Hepatocyte (in vitro differentiated cells): ENCODE measurements at regions not wholly inside any gene's neighbourhood (a gene's known extent, or its start where the extent isn't known, plus 50 kb on each side); places are given as distances from the start of the nearest gene placed in this dataset.

Source experiments
- DNase-seq: peaks from one replicate; pipeline ENCODE4 v3.0.0-alpha.2; 2016; ENCODE audit warnings: low spot score
- H2AFZ ChIP-seq: fragments of 200-600 bp; sonication (generic); 2 replicates; pipeline ENCODE4 v1.6.0; 2016; ENCODE audit warnings: antibody characterized with exemption, mild to moderate bottlenecking
- H3K27ac ChIP-seq: fragments of 200-600 bp; sonication (generic); 2 replicates; pipeline ENCODE4 v1.5.1; 2016; ENCODE audit warnings: mild to moderate bottlenecking
- H3K27me3 ChIP-seq: fragments of 200-600 bp; sonication (generic); 2 replicates; pipeline ENCODE4 v1.6.1; 2016
- H3K36me3 ChIP-seq: fragments of 200-600 bp; sonication (generic); replicated peaks from 2 replicates; pipeline ENCODE4 v1.5.1; 2016; ENCODE audit warnings: low read depth; ENCODE audit not compliant: insufficient read depth
- H3K4me1 ChIP-seq: fragments of 200-600 bp; sonication (generic); 2 replicates; pipeline ENCODE4 v1.5.1; 2016; ENCODE audit warnings: mild to moderate bottlenecking, moderate library complexity; ENCODE audit not compliant: insufficient read depth
- H3K4me2 ChIP-seq: fragments of 200-600 bp; sonication (generic); 2 replicates; pipeline ENCODE4 v1.6.0; 2016
- H3K4me3 ChIP-seq: fragments of 200-600 bp; sonication (generic); 2 replicates; pipeline ENCODE4 v1.5.1; 2016; ENCODE audit warnings: mild to moderate bottlenecking
- H3K79me2 ChIP-seq: fragments of 200-600 bp; sonication (generic); 2 replicates; pipeline ENCODE4 v1.6.0; 2017; ENCODE audit warnings: mild to moderate bottlenecking
- H3K9me2 ChIP-seq: fragments of 200-600 bp; sonication (generic); replicated peaks from 2 replicates; pipeline ENCODE4 v1.6.0; 2017; ENCODE audit warnings: mild to moderate bottlenecking; ENCODE audit not compliant: insufficient read depth
- H3K9me3 ChIP-seq: fragments of 200-600 bp; sonication (generic); 2 replicates; pipeline ENCODE4 v1.5.1; 2016; ENCODE audit warnings: low read depth, mild to moderate bottlenecking
- H4K20me1 ChIP-seq: fragments of 200-600 bp; sonication (generic); 2 replicates; pipeline ENCODE4 v1.6.0; 2016; ENCODE audit warnings: mild to moderate bottlenecking; ENCODE audit not compliant: insufficient read depth, poor library complexity, severe bottlenecking
- EZH2 ChIP-seq: fragments of 200-600 bp; sonication (generic); IDR thresholded peaks from 2 replicates; pipeline ENCODE4 v1.6.1; 2016; ENCODE audit warnings: antibody characterized with exemption, mild to moderate bottlenecking, borderline replicate concordance
- EZH2phosphoT487 ChIP-seq: fragments of 200-600 bp; sonication (generic); IDR thresholded peaks from one replicate; pipeline ENCODE4 v1.6.1; 2018; ENCODE audit warnings: antibody characterized with exemption, mild to moderate bottlenecking, low read depth, moderate library complexity; ENCODE audit not compliant: unreplicated experiment, severe bottlenecking
- WGBS: methylation state at CpG from one replicate; pipeline ENCODE4 v1.1.6; 2016; ENCODE audit warnings: low lambda C conversion rate; ENCODE audit errors: missing lambda C conversion rate; 5-methylcytosine and 5-hydroxymethylcytosine counted together
- TF ChIP-seq, protein P1 (sequence below): fragments of 200-600 bp; sonication (generic); IDR thresholded peaks from 2 replicates; pipeline ENCODE4 v1.5.1; 2016; ENCODE audit warnings: antibody characterized with exemption, mild to moderate bottlenecking; ENCODE audit not compliant: poor library complexity

DNA sequence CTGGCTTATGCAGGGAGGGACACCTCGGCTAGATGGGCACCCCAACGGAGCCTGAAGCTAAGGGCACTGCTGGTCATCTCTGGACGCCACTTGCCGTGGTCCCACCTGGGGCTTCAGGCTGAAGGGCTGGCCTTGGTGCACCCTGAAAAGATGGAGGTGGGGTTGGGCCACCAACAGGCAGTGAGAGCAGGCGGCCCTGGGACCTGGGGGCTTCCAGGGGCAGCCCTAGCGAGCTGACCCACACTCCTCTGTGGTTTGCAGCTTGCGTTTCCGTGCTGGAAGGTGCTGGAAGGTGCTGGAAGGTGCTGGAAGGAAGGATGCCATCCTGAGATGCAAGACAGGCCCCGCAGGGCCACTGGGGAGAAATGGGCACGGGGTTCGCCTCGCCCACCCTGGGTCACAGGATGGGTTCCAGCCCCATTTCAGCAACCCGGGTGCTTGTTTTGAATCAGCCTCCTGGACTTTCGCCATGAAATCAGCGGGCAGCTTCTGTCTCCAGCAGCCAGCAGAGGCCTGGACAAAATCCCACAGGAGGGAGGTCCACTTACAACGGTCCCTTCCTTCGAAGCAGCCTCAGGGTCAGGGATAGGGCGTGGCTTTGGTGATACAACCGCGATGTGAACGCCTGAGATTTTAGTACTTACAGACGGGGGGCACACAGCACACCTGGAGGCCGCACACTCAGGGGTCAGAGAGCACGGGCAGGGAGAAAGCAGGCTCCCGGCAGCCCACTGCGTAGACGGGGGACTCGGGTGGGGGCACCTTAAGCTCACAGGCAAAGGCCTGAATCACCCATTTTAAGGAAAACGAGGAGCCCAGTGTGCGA lies 303.1 kb upstream of the IRX4 start:
- no peak overlapping the region for H3K4me2 ChIP-seq
- H3K9me3 ChIP-seq = no peaks in the 10 kb centered on the region
- H3K4me1 ChIP-seq = no peaks in the 10 kb centered on the region
- no peaks in the 10 kb centered on the region for H4K20me1 ChIP-seq
- no peak overlapping the region for H3K4me3 ChIP-seq
- H3K27me3 ChIP-seq = no peaks in the 10 kb centered on the region
- no peak overlapping the region for H3K27ac ChIP-seq
- no peaks in the 10 kb centered on the region for H3K79me2 ChIP-seq
- WGBS = 92% methylated on average over 30 of the region's 30 CpGs
- no peak for DNase-seq
- H2AFZ ChIP-seq = no peak overlapping the region
- TF ChIP-seq EZH2phosphoT487 (no peak), EZH2 (no peak)
- TF ChIP-seq, protein P1, sequence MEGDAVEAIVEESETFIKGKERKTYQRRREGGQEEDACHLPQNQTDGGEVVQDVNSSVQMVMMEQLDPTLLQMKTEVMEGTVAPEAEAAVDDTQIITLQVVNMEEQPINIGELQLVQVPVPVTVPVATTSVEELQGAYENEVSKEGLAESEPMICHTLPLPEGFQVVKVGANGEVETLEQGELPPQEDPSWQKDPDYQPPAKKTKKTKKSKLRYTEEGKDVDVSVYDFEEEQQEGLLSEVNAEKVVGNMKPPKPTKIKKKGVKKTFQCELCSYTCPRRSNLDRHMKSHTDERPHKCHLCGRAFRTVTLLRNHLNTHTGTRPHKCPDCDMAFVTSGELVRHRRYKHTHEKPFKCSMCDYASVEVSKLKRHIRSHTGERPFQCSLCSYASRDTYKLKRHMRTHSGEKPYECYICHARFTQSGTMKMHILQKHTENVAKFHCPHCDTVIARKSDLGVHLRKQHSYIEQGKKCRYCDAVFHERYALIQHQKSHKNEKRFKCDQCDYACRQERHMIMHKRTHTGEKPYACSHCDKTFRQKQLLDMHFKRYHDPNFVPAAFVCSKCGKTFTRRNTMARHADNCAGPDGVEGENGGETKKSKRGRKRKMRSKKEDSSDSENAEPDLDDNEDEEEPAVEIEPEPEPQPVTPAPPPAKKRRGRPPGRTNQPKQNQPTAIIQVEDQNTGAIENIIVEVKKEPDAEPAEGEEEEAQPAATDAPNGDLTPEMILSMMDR = no peak
- no peaks in the 10 kb centered on the region for H3K36me3 ChIP-seq
- no peaks in the 10 kb centered on the region for H3K9me2 ChIP-seq

GRCh38 chr5:2184563-2185540 lies 302.1 kb upstream of the IRX4 start:
- no peak for DNase-seq
- Histone ChIP-seq H3K4me1 (no peaks in the 10 kb centered on the region), H3K9me2 (no peaks in the 10 kb centered on the region), H3K4me2 (no peak overlapping the region), H3K27ac (no peak overlapping the region), H3K27me3 (no peaks in the 10 kb centered on the region), H3K79me2 (no peaks in the 10 kb centered on the region), H3K9me3 (no peaks in the 10 kb centered on the region), H2AFZ (no peak overlapping the region), H4K20me1 (no peaks in the 10 kb centered on the region), H3K36me3 (no peaks in the 10 kb centered on the region), H3K4me3 (no peak overlapping the region)
- TF ChIP-seq EZH2phosphoT487 = no peak
- 87% methylated on average over 11 of the region's 12 CpGs for WGBS

DNA sequence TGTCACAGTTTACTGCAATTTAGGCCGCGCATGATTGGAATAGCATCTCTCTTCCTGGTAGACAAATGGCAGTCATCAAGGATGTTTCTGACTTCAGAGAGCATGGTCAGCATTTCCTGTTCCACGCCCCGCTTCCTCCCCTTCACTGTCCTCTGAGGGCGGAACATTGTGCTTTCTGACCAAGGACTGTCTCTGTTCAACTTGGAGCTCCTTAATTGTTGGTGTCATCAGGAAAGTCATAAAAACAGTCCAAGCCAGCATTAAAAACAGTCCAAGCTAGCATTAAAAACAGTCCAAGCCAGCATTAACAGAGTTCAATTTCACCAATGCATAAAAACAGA lies 301.3 kb upstream of the IRX4 start:
- Histone ChIP-seq H3K4me3 (no peak overlapping the region), H3K27ac (no peak overlapping the region), H3K79me2 (no peaks in the 10 kb centered on the region), H2AFZ (no peak overlapping the region), H4K20me1 (no peaks in the 10 kb centered on the region), H3K9me2 (no peaks in the 10 kb centered on the region), H3K9me3 (no peaks in the 10 kb centered on the region), H3K4me1 (no peaks in the 10 kb centered on the region), H3K4me2 (no peak overlapping the region), H3K36me3 (no peaks in the 10 kb centered on the region), H3K27me3 (no peaks in the 10 kb centered on the region)
- TF ChIP-seq EZH2phosphoT487 = no peak
- TF ChIP-seq, protein P1 = no peak
- DNase-seq = no peak
- 65% methylated on average over 5 of the region's 5 CpGs for WGBS
